SK-N-SH (cell line): ENCODE measurements at regions not wholly inside any gene's neighbourhood (a gene's known extent, or its start where the extent isn't known, plus 50 kb on each side); places are given as distances from the start of the nearest gene placed in this dataset.

Experiments
- CTCF ChIA-PET: fragments of 300-600, 350-600 bp; formaldehyde crosslinking; extraction: SDS; loops from one replicate; lab custom pipeline; 2021; lab: Yijun Ruan, JAX
- POLR2A ChIA-PET: fragments of 350-600 bp; sonication (Branson Sonifier 250); formaldehyde crosslinking; extraction: SDS; loops from one replicate; lab custom pipeline; 2020; ENCODE audit warnings: antibody characterized with exemption, inconsistent platforms; lab: Yijun Ruan, JAX
- DNase-seq: peaks from one replicate; pipeline ENCODE4 v3.0.0; 2012
- H2AFZ ChIP-seq: fragments of 200-600 bp; sonication (generic); 2 replicates; pipeline ENCODE4 v1.8.1; 2016; ENCODE audit warnings: antibody characterized with exemption, mild to moderate bottlenecking, low read depth
- H3F3A ChIP-seq: fragments of 200-600 bp; sonication (generic); replicated peaks from 2 replicates; pipeline ENCODE3; 2016; ENCODE audit warnings: antibody characterized with exemption, mild to moderate bottlenecking; ENCODE audit not compliant: insufficient read depth
- H3K27ac ChIP-seq, 2 experiments: fragments of 200-500 bp in 1 of 2; fragments of 200-600 bp in 1 of 2; sonication (Bioruptor generic) in 1 of 2; sonication (generic), shearing (Covaris generic) in 1 of 2; 2 replicates each; pipeline versions ENCODE4 v1.5.1 to v1.6.1; 2014 to 2016; ENCODE audit warnings: low read depth in 2 of 2, inconsistent platforms in 1 of 2, low read length in 1 of 2, mild to moderate bottlenecking in 1 of 2, mixed read lengths in 1 of 2
- H3K27me3 ChIP-seq: fragments of 200-600 bp; sonication (generic), shearing (Covaris generic); 2 replicates; pipeline ENCODE4 v1.6.1; 2016; ENCODE audit warnings: mixed run types; ENCODE audit not compliant: insufficient read depth
- H3K36me3 ChIP-seq, 2 experiments: fragments of 200-500 bp in 1 of 2; fragments of 200-600 bp in 1 of 2; sonication (Bioruptor generic) in 1 of 2; sonication (generic) in 1 of 2; replicated peaks in 1 of 2; 2 replicates each; pipeline versions ENCODE3 to v1.5.1; 2014 to 2016; ENCODE audit warnings: low read length in 1 of 2, mild to moderate bottlenecking in 1 of 2; ENCODE audit not compliant: insufficient read depth in 2 of 2, control insufficient read depth in 1 of 2
- H3K4me1 ChIP-seq, 2 experiments: fragments of 200-500 bp in 1 of 2; fragments of 200-600 bp in 1 of 2; sonication (Bioruptor generic) in 1 of 2; sonication (generic), shearing (Covaris generic) in 1 of 2; 2 replicates each; pipeline versions ENCODE4 v1.5.1 to v1.6.1; 2014 to 2016; ENCODE audit warnings: low read depth in 1 of 2, low read length in 1 of 2, mixed run types in 1 of 2; ENCODE audit not compliant: insufficient read depth in 2 of 2, control insufficient read depth in 1 of 2
- H3K4me2 ChIP-seq: fragments of 200-600 bp; sonication (generic), shearing (Covaris generic); 2 replicates; pipeline ENCODE4 v1.6.1; 2017; ENCODE audit warnings: mixed run types
- H3K4me3 ChIP-seq, 2 experiments: fragments of 200-500 bp in 1 of 2; fragments of 200-600 bp in 1 of 2; sonication (Bioruptor generic) in 1 of 2; sonication (generic), shearing (Covaris generic) in 1 of 2; 2 replicates each; pipeline versions ENCODE4 v1.5.1 to v1.8.1; 2014 to 2016; ENCODE audit warnings: low read depth in 2 of 2, inconsistent platforms in 1 of 2, low read length in 1 of 2, mild to moderate bottlenecking in 1 of 2, mixed read lengths in 1 of 2, moderate library complexity in 1 of 2
- H3K79me2 ChIP-seq: fragments of 200-600 bp; sonication (generic); 2 replicates; pipeline ENCODE4 v1.8.1; 2017; ENCODE audit warnings: mild to moderate bottlenecking; ENCODE audit not compliant: insufficient read depth
- H3K9ac ChIP-seq: fragments of 200-600 bp; sonication (generic); 2 replicates; pipeline ENCODE4 v1.6.1; 2017; ENCODE audit warnings: mixed run types
- H3K9me2 ChIP-seq: fragments of 200-600 bp; sonication (generic); 2 replicates; pipeline ENCODE4 v1.6.1; 2017; ENCODE audit warnings: mixed run types
- H3K9me3 ChIP-seq: fragments of 200-600 bp; sonication (generic); 2 replicates; pipeline ENCODE4 v1.6.1; 2017; ENCODE audit warnings: mixed run types, mild to moderate bottlenecking, moderate library complexity
- H4K20me1 ChIP-seq: fragments of 200-600 bp; sonication (generic); 2 replicates; pipeline ENCODE4 v1.6.1; 2017; ENCODE audit warnings: mild to moderate bottlenecking, mixed run types; ENCODE audit not compliant: insufficient read depth
- EP300 ChIP-seq, 2 experiments: IDR thresholded peaks; 2 replicates each; pipeline versions ENCODE4 v1.4.0 to v1.6.1; 2012; ENCODE audit warnings: borderline replicate concordance in 1 of 2, low read depth in 1 of 2, low read length in 1 of 2
- FOSL2 ChIP-seq: IDR thresholded peaks from 2 replicates; pipeline ENCODE4 v1.4.0; 2012; ENCODE audit warnings: low read depth, mild to moderate bottlenecking, moderate library complexity, borderline replicate concordance
- NFIC ChIP-seq: IDR thresholded peaks from 2 replicates; pipeline ENCODE4 v1.4.0; 2012; ENCODE audit warnings: borderline replicate concordance
- NRF1 ChIP-seq: IDR thresholded peaks from 2 replicates; pipeline ENCODE4 v1.6.1; 2012; ENCODE audit warnings: low read depth, mild to moderate bottlenecking, low read length
- POLR2AphosphoS5 ChIP-seq: IDR thresholded peaks from 2 replicates; pipeline ENCODE4 v1.6.1; 2012; ENCODE audit warnings: low read depth, low read length
- RAD21 ChIP-seq: IDR thresholded peaks from 2 replicates; pipeline ENCODE4 v1.6.1; 2012; ENCODE audit warnings: mild to moderate bottlenecking, low read length
- RCOR1 ChIP-seq: fragments of 150-350 bp; IDR thresholded peaks from 2 replicates; pipeline ENCODE4 v1.6.1; 2017; ENCODE audit warnings: antibody characterized with exemption, low read length
- RFX5 ChIP-seq: IDR thresholded peaks from 2 replicates; pipeline ENCODE4 v1.6.1; 2012; ENCODE audit warnings: mild to moderate bottlenecking, improper control_type of control experiment, low read length
- RXRA ChIP-seq: IDR thresholded peaks from 2 replicates; pipeline ENCODE4 v1.4.0; 2012; ENCODE audit warnings: low read depth, mild to moderate bottlenecking, borderline replicate concordance
- TEAD4 ChIP-seq: IDR thresholded peaks from 2 replicates; pipeline ENCODE4 v1.4.0; 2012; ENCODE audit warnings: mild to moderate bottlenecking, borderline replicate concordance; ENCODE audit not compliant: insufficient read depth
- WGBS: methylation state at CpG from one replicate; pipeline ENCODE4 v1.1.6; 2017; ENCODE audit warnings: low lambda C conversion rate; 5-methylcytosine and 5-hydroxymethylcytosine counted together
- TF ChIP-seq, protein P1 (sequence below): IDR thresholded peaks from 2 replicates; pipeline ENCODE4; 2012
- TF ChIP-seq, protein P2 (sequence below): IDR thresholded peaks from 2 replicates; pipeline ENCODE4 v1.4.0; 2012; ENCODE audit warnings: low read depth, borderline replicate concordance
- TF ChIP-seq, protein P3 (sequence below): IDR thresholded peaks from 2 replicates; pipeline ENCODE4 v1.6.1; 2012; ENCODE audit warnings: mild to moderate bottlenecking, low read depth, low read length, moderate library complexity

DNA sequence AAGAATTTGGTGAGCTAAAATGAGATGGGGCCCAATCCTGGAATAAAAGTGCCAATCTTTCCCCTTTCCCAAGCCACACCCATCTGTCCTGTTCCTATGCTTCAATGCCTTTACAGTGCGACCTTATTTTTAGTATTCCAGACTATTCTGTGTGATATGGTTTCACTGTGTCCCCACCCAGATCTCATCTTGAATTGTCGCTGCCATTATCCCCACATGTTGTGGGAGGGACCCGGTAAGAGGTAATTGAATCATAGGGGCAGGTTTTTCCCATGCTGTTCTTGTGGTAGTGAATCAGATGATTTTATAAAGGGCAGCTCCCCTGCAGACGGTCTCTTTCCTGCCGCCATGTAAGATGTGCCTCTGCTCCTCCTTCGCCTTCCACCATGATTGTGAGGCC lies 129.3 kb upstream of the KIF26B start:
- TF ChIP-seq RAD21 (no peak), RFX5 (no peak), NFIC (no peak), POLR2AphosphoS5 (no peak), NRF1 (no peak), TEAD4 (no peak), EP300 (IDR thresholded peaks at IDR 0.05; ENCODE audit: borderline replicate concordance in 1 of 2, low read depth in 1 of 2, low read length in 1 of 2) (no peak), RCOR1 (no peak)
- TF ChIP-seq, protein P1, sequence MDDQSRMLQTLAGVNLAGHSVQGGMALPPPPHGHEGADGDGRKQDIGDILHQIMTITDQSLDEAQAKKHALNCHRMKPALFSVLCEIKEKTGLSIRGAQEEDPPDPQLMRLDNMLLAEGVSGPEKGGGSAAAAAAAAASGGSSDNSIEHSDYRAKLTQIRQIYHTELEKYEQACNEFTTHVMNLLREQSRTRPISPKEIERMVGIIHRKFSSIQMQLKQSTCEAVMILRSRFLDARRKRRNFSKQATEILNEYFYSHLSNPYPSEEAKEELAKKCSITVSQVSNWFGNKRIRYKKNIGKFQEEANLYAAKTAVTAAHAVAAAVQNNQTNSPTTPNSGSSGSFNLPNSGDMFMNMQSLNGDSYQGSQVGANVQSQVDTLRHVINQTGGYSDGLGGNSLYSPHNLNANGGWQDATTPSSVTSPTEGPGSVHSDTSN, result no peak
- TF ChIP-seq, protein P2, sequence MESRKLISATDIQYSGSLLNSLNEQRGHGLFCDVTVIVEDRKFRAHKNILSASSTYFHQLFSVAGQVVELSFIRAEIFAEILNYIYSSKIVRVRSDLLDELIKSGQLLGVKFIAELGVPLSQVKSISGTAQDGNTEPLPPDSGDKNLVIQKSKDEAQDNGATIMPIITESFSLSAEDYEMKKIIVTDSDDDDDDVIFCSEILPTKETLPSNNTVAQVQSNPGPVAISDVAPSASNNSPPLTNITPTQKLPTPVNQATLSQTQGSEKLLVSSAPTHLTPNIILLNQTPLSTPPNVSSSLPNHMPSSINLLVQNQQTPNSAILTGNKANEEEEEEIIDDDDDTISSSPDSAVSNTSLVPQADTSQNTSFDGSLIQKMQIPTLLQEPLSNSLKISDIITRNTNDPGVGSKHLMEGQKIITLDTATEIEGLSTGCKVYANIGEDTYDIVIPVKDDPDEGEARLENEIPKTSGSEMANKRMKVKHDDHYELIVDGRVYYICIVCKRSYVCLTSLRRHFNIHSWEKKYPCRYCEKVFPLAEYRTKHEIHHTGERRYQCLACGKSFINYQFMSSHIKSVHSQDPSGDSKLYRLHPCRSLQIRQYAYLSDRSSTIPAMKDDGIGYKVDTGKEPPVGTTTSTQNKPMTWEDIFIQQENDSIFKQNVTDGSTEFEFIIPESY, result no peak
- Histone ChIP-seq H3K4me2 (no peak overlapping the region), H3K27me3 (no peaks in the 10 kb centered on the region), H4K20me1 (no peaks in the 10 kb centered on the region), H3K9me3 (no peaks in the 10 kb centered on the region), H3K79me2 (no peaks in the 10 kb centered on the region), H3K36me3 (peaks cover 0 to 4% of the 10 kb centered on the region in 2 experiments), H3F3A (no peaks in the 10 kb centered on the region), H2AFZ (no peak overlapping the region), H3K9ac (no peak overlapping the region), H3K4me1 (no peaks in the 10 kb centered on the region), H3K4me3 (no peak overlapping the region), H3K9me2 (no peaks in the 10 kb centered on the region), H3K27ac (no peak overlapping the region)
- CTCF ChIA-PET, result interaction anchor here (1.5 kb wide), 1 partner anchor 17 kb away, joined by 8 read pairs; no protein-coding TSS in a partner anchor
- DNase-seq, result no peak
- WGBS, result 97% methylated on average over 6 of the region's 6 CpGs
- POLR2A ChIA-PET, result no interaction called here

DNA sequence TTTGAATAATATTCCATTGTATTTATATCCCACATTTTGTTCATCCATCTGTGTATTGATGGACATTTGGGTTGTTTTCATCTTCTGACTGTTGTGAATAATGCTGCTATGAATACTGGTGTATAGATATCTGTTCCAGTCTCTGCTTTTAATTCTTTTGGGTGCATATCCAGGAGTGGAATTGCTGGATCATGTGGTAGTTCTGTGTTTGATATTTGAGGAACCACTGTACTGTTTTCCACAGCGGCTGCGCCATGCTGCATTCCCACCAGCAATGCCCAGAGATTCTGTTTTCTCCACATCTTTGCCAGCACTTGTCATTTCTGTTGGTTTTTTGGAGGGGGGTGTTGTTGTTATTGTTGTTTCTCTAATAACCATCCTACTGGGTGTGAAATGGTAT lies 131.6 kb upstream of the KIF26B start:
- Histone ChIP-seq H3F3A (no peaks in the 10 kb centered on the region), H3K9ac (no peak overlapping the region), H4K20me1 (no peaks in the 10 kb centered on the region), H2AFZ (no peak overlapping the region), H3K4me2 (no peak overlapping the region), H3K27ac (no peak overlapping the region), H3K9me3 (no peaks in the 10 kb centered on the region), H3K27me3 (no peaks in the 10 kb centered on the region), H3K36me3 (peaks cover 0 to 4% of the 10 kb centered on the region in 2 experiments), H3K9me2 (no peaks in the 10 kb centered on the region), H3K4me3 (no peak overlapping the region), H3K4me1 (peaks cover 0 to 9% of the 10 kb centered on the region in 2 experiments; a peak in 1 of 4 replicates), H3K79me2 (no peaks in the 10 kb centered on the region)
- no peak for TF ChIP-seq FOSL2
- TF ChIP-seq NFIC, result no peak
- TF ChIP-seq, protein P3, sequence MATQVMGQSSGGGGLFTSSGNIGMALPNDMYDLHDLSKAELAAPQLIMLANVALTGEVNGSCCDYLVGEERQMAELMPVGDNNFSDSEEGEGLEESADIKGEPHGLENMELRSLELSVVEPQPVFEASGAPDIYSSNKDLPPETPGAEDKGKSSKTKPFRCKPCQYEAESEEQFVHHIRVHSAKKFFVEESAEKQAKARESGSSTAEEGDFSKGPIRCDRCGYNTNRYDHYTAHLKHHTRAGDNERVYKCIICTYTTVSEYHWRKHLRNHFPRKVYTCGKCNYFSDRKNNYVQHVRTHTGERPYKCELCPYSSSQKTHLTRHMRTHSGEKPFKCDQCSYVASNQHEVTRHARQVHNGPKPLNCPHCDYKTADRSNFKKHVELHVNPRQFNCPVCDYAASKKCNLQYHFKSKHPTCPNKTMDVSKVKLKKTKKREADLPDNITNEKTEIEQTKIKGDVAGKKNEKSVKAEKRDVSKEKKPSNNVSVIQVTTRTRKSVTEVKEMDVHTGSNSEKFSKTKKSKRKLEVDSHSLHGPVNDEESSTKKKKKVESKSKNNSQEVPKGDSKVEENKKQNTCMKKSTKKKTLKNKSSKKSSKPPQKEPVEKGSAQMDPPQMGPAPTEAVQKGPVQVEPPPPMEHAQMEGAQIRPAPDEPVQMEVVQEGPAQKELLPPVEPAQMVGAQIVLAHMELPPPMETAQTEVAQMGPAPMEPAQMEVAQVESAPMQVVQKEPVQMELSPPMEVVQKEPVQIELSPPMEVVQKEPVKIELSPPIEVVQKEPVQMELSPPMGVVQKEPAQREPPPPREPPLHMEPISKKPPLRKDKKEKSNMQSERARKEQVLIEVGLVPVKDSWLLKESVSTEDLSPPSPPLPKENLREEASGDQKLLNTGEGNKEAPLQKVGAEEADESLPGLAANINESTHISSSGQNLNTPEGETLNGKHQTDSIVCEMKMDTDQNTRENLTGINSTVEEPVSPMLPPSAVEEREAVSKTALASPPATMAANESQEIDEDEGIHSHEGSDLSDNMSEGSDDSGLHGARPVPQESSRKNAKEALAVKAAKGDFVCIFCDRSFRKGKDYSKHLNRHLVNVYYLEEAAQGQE, result no peak
- no peak for TF ChIP-seq RXRA
- no peak for DNase-seq
- ChIA-PET CTCF (no interaction called here), POLR2A (no interaction called here)
- 96% methylated on average over 2 of the region's 2 CpGs for WGBS
